Gastrocnemius medialis (tissue), 4 donors: ENCODE measurements at regions not wholly inside any gene's neighbourhood (a gene's known extent, or its start where the extent isn't known, plus 50 kb on each side); places are given as distances from the start of the nearest gene placed in this dataset.

Source experiments
- POLR2A ChIP-seq, 2 donors: fragments of 450-650 bp; IDR thresholded peaks; one replicate each; pipeline ENCODE4 v1.6.1; 2017; ENCODE audit warnings: antibody characterized with exemption in 2 of 2, mild to moderate bottlenecking in 2 of 2, moderate library complexity in 2 of 2
- TF ChIP-seq, protein P1 (sequence below), 5 experiments: fragments of 450-650 bp in 3 of 5; fragments of 200-600 bp in 2 of 5; sonication (generic) in 2 of 5; IDR thresholded peaks in 4 of 5; conservative IDR thresholded peaks in 1 of 5; 1 replicate in 4 of 5; 2 replicates in 1 of 5; pipeline ENCODE4 v1.5.1; 2016 to 2019; ENCODE audit warnings: antibody characterized with exemption in 5 of 5, mild to moderate bottlenecking in 3 of 5, moderate library complexity in 3 of 5

DNA sequence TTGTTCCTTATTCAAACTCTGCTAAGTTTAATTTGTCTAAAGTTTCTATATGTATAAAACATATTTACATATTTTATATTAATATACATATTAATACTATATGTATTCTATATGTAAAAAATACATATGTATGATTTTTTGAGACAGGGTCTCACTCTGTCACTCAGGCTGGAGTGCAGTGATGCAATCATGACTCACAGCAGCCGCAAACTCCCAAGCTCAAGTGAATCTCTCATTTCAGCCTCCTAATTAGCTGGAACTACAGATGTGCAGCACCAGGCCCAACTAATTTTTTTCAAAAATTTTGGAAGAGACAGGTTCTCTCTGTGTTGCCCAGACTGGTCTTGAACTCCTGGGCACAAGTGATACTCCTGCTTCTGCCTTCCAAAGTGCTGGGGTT lies 684.9 kb downstream of the TRAM1L1 start:
- TF ChIP-seq, protein P1, sequence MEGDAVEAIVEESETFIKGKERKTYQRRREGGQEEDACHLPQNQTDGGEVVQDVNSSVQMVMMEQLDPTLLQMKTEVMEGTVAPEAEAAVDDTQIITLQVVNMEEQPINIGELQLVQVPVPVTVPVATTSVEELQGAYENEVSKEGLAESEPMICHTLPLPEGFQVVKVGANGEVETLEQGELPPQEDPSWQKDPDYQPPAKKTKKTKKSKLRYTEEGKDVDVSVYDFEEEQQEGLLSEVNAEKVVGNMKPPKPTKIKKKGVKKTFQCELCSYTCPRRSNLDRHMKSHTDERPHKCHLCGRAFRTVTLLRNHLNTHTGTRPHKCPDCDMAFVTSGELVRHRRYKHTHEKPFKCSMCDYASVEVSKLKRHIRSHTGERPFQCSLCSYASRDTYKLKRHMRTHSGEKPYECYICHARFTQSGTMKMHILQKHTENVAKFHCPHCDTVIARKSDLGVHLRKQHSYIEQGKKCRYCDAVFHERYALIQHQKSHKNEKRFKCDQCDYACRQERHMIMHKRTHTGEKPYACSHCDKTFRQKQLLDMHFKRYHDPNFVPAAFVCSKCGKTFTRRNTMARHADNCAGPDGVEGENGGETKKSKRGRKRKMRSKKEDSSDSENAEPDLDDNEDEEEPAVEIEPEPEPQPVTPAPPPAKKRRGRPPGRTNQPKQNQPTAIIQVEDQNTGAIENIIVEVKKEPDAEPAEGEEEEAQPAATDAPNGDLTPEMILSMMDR (IDR thresholded peaks at IDR 0.05 in 4 of 5, conservative IDR thresholded peaks at IDR 0.05 in 1 of 5), result no peak
- no peak for TF ChIP-seq POLR2A (IDR thresholded peaks at IDR 0.05)
